HPDE6-E6E7 (cell line): ENCODE measurements at regions not wholly inside any gene's neighbourhood (a gene's known extent, or its start where the extent isn't known, plus 50 kb on each side); places are given as distances from the start of the nearest gene placed in this dataset.
A peak's percentile ranks its signal among the peaks of the same experiment; 100 is the strongest.

Experiments
- DNase-seq: peaks from one replicate; pipeline ENCODE4 v3.0.0; 2011; ENCODE audit warnings: missing footprints; ENCODE audit errors: extremely low spot score

DNA sequence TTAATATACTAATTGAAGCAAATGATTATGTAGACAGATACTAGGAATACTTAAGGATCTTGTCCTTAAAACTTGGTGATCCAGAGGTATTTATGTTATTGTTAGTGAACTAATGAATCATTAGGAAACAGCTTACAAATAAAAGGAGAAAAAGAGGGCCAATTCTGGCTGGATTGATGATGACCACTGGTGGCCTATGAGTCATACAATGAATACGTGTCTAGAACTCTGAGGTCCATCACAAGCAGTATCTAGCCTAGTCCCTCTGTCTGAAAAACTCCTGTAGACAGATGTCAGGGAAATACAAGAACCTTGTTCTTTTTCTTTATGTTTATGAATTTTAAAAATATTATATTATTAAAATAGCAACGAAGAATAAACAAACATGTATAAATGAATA is 51.7 kb upstream of the RTL1 start:
- no peak for DNase-seq

GRCh38 chr14:100962494-100962893 is 59.0 kb upstream of the RTL1 start:
- DNase-seq, result no peak

GRCh38 chr14:100965296-100965695 is 61.8 kb upstream of the RTL1 start:
- DNase-seq, result no peak

- DNase-seq, result no peak
These were observed 63.7 kb upstream of the RTL1 start for GRCh38 chr14:100967178-100967577.

DNA sequence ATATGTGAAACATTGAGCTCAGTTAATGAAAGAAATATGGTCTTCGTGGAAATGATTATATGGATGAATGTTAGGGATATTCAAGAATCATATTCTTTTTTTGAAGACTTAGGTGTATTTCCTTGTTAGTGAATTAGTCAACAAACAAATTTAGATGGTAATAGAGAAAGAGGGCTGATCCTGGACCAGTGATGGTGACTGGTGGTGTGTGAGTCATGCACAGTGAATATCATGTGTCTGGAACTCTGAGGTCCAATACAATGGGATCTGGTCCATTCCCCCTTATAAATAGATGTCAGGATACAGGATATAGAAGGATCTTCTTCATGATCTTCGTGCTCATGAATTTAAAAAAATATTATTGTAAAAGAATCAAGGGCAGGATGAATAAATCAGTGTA is 64.4 kb upstream of the RTL1 start:
- DNase-seq, result no peak

GRCh38 chr14:100972118-100972897 is 68.8 kb upstream of the RTL1 start:
- no peak for DNase-seq

DNA sequence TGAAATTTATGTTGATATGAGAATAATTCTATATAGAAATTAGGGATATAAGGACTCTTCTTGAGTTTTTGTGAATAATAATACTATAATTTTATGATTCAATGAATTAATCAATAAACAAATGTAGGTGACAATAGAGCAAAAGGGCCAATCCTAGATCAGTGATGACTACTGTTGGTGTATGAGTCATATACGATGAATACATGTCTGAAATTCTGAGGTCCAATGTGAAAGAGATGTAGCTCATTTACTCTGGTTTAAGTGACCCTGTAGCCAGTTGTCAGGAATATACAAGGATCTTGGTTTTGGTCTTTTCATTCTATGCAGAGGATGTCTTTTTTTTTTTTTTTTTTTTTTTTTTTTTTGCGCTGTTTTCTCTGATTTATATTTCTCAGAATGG is 72.1 kb upstream of the RTL1 start:
- no peak for DNase-seq

GRCh38 chr14:100979079-100979478 is 75.6 kb upstream of the RTL1 start:
- DNase-seq, result no peak

GRCh38 chr14:100979780-100980179 is 76.3 kb upstream of the RTL1 start:
- no peak for DNase-seq

GRCh38 chr14:100980823-100981222 is 77.3 kb upstream of the RTL1 start:
- no peak for DNase-seq

DNA sequence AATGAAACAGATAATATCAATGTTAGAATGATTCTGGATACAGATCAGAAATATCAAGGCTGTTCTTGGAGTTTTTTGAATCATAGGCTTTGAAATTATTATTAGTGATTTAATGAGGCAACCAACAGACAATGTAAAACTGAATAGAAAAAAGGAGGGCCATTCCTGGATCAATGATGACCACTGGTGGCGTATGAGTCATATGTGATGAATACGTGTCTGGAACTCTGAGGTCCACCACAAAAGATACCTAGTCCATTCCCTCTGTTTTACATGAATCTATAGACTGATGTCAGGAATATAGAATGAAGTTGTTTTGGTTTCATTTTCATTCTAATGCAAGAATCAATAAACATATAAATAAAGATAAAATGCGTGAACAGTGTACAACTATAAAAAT is 78.3 kb upstream of the RTL1 start:
- DNase-seq, result no peak

- DNase-seq, result no peak
These were observed 78.8 kb upstream of the RTL1 start for GRCh38 chr14:100982353-100982752.

DNA sequence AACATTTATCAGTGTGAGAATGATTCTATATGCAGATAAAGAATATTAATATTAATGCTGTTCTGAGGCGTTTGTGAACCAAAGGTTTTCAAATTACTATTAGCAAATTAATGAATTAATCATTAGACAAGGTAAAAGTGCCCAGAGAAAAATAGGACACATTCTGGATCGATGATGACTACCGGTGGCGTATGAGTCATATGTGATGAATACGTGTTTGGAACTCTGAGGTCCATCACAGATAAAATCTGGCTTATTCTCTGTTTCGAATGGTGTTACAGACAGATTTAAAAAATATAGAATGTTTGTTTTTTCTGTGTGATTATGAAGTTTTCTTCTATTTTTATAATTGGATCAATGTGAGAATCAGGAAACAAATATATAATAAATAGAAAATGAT is 79.2 kb upstream of the RTL1 start:
- DNase-seq, result no peak

- no peak for DNase-seq
These were observed 80.2 kb upstream of the RTL1 start for GRCh38 chr14:100983710-100984109.

- DNase-seq, result no peak
These were observed 84.5 kb upstream of the RTL1 start for GRCh38 chr14:100988011-100988410.

GRCh38 chr14:100988411-100988900 is 84.9 kb upstream of the RTL1 start:
- peak; percentile 38 for DNase-seq

DNA sequence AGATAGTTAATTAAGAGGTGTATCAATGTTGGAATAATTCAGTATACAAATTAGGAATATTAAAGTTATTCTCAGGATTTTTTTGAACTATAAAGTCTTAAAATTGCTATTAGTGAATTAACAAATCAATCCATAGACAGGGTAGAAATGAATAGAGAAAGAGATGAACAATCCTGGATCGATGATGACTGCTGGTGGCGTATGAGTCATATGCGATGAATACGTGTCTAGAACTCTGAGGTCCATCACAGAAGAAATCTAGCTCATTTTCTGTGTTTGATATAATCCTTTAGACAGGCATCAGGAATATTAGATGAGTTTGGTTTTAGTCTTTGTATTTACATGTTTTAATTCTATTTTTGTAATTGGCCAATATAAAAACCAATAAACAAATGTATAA is 85.4 kb upstream of the RTL1 start:
- no peak for DNase-seq

DNA sequence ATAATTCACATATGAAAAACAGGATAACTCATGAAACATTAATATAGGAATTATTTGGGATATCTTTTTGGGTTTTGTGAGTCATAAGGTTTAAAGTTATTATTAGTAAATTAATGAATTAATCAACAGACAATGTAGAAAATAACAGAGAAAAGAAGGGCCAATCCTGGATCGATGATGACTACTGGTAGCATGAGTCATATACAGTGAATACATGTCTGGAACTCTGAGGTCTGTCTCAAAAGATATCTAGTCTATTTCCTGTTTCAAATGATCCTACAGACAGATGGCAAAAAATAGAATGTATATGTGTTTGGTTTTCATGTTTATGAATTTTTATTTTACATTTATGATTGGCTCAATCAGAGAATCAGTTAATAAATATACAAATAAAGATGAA is 86.4 kb upstream of the RTL1 start:
- no peak for DNase-seq

DNA sequence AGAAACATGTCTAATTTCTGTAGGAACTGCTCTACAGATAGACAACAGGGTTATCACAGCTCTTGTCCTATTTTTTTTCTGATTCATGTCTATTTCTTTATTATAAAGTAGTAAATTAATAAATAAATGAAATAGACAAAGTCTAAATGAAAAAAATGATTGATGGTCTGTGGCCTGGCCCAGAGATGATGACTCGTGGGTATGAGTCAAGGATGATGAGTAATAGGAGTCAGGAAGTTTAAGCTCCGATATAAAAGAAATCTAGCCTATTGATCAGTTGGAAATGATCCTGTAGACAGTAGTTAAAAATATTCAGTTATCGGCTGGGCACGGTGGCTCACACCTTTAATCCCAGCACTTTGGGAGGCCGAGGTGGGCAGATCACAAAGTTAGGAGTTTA is 90.6 kb upstream of the RTL1 start:
- DNase-seq, result peak; percentile 34

DNA sequence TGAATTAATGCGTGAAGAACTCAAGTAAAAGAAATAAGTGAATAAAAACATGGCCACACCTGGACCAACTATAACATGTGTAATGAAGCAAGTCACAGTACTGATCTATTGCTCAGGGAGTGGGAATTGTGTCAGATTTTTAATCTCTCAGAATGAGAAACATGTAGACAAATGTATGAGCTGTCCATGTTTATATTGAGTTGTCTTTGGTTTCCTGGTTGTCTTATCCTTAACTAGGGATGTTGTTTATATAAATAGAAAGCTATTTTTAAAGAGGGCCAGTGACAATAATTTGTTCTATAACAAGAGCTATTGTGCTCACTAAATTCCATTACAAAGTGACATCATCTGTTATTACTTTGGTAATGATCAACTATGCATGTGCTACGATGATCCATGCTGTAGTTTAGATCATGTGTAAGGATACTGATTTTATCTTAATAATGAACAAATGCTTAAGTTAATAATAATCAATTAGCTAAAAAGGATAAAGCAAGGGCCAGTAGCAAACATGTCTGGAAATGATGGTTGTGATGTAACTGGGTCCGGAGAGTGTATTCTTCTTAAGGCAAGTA is 91.3 kb upstream of the RTL1 start:
- DNase-seq, result no peak

DNA sequence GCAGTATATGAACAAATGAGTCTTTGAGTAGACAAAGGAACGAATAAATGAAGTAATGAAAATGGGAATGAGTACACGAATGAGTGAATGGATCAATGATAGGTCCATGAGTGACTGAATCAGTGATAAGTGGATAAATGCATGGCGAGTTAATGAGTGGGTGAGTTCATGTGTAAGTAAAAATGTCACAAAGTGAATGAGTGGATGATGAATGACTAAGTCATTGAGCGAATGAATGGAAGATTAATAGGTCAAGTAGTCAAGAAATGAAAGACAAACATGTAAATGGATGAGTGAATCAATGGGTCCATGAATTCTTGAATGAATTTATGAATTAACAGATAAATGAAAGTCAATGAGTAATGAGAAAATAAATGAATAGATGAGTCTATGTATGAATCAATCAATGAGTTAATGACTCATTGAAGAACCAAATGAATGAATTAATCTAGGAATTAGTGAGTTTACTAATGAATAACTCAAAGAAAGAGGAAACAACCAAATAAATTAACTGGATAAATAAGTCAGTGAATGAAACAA is 97.3 kb upstream of the RTL1 start:
- DNase-seq, result no peak

- no peak for DNase-seq
These were observed 98.0 kb upstream of the RTL1 start for GRCh38 chr14:101001311-101002069.

DNA sequence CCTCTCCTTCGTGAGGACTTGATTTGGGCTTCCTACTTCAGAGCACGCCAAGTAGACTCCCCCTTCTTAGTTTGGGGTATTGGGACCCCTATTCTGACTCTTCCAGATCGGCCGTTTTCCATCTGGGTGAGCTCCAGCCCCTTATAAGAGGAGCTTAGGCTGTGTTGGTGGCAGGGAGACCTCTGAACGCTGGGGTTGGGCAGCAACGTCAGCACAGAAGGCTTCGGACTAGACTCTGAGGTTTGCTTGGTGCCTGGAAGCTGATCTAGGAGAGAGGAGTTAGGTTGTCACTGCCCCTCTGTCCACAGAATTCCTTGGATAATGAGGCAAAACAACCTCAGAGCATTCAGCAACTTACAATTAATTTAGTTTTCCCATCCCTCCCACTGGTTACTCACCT is 99.2 kb upstream of the RTL1 start:
- DNase-seq, result no peak
